ENCODE measurements at regions not wholly inside any gene's neighbourhood (a gene's known extent, or its start where the extent isn't known, plus 50 kb on each side); places are given as distances from the start of the nearest gene placed in this dataset.

DNA sequence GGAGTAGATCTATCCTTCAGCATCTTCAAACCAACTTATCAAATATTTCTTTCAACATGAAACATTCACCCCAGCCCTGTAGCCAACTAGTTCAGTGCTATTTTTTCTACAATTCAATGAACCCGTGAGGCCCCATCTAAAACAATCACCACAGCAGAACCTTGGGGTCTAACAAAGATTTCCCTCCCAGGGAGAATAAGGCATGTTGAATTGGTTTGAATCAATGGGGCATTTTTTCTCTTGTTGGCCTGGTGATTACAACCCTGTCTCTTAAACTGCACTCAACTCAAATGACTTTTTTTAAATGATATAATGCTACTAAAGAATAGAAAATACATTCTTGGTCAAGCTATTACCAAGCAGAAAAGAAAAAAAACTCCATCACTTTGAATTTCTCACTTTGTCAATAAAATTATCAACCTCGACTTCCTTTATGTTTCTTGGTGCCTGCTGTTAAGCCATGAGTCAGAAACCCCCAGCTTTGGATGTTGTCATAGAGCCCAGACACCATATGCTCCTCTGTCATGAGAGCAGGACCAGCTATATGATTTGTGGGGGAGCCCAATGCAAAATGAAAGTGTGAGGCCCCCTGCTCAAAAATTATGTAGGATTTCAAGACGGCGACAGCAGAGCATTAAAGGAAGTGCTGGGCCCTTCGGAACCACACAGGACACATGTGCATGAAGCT lies 282.4 kb downstream of the MEIS1 start:
- no peaks in the 10 kb centered on the region for H3K36me3 ChIP-seq (ENCODE audit: control insufficient read depth, insufficient read depth, low read length)
- H3K4me3 ChIP-seq (ENCODE audit: low read length): no peak overlapping the region
- DNase-seq (ENCODE audit: low read depth, low spot score): no peak
- no peaks in the 10 kb centered on the region for H3K27me3 ChIP-seq (ENCODE audit: control insufficient read depth, insufficient read depth, low read length)
- H3K27ac ChIP-seq (ENCODE audit: low read length): no peak overlapping the region
- H3K4me1 ChIP-seq (ENCODE audit: control insufficient read depth, insufficient read depth, low read length): no peaks in the 10 kb centered on the region
- WGBS (ENCODE audit: insufficient coverage, insufficient read length): no CpG with 5 or more reads among the region's 5 CpGs
- H3K9me3 ChIP-seq (ENCODE audit: control insufficient read depth, insufficient read depth, low read length): no peaks in the 10 kb centered on the region

DNA sequence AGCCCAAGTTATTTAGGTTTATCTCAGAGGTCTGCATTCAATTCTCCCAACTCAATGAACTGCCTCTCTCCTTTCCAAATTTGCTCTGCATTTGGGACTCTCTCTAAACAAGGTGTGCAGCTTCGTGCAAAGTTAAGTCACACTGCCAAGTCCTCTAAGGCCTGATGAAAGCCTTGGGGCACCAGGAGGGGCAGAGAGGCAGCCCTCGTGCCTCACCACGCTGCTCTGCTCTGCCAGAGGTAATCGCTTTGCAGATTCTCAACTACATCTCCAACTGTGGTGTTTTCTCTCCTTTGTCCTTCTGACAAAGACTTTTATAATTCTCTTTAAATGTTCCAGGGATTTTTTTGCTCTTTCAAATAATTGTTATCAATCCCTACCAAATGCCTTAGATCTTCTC lies 283.0 kb downstream of the MEIS1 start:
- H3K4me3 ChIP-seq (ENCODE audit: low read length): no peak overlapping the region
- no peaks in the 10 kb centered on the region for H3K36me3 ChIP-seq (ENCODE audit: control insufficient read depth, insufficient read depth, low read length)
- no peaks in the 10 kb centered on the region for H3K9me3 ChIP-seq (ENCODE audit: control insufficient read depth, insufficient read depth, low read length)
- WGBS (ENCODE audit: insufficient coverage, insufficient read length): no CpG with 5 or more reads among the region's 4 CpGs
- no peak overlapping the region for H3K27ac ChIP-seq (ENCODE audit: low read length)
- H3K27me3 ChIP-seq (ENCODE audit: control insufficient read depth, insufficient read depth, low read length): no peaks in the 10 kb centered on the region
- no peak for DNase-seq (ENCODE audit: low read depth, low spot score)
- H3K4me1 ChIP-seq (ENCODE audit: control insufficient read depth, insufficient read depth, low read length): no peaks in the 10 kb centered on the region

DNA sequence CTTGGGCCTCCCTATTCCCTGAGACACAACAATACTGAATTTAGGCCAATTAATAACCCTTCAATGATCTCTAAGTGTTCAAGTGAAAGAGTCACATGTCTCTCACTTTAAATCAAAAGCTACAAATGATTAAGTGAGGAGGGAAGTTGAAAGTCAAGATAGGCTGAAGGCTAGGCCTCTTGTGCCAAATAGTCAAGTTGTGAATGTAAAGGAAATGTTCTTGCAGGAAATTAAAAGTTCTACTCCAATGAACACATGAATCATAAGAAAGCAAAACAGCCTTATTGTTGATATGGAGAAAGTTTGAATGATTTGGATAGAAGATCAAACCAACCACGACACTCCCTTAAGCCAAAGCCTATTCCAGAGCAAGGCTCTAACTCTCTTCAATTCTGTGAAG lies 286.9 kb downstream of the MEIS1 start:
- no CpG with 5 or more reads among the region's 1 CpG for WGBS (ENCODE audit: insufficient coverage, insufficient read length)
- Histone ChIP-seq H3K9me3 (ENCODE audit: control insufficient read depth, insufficient read depth, low read length) (no peaks in the 10 kb centered on the region), H3K4me1 (ENCODE audit: control insufficient read depth, insufficient read depth, low read length) (no peaks in the 10 kb centered on the region), H3K27me3 (ENCODE audit: control insufficient read depth, insufficient read depth, low read length) (no peaks in the 10 kb centered on the region), H3K27ac (ENCODE audit: low read length) (no peak overlapping the region), H3K4me3 (ENCODE audit: low read length) (no peak overlapping the region), H3K36me3 (ENCODE audit: control insufficient read depth, insufficient read depth, low read length) (no peaks in the 10 kb centered on the region)
- DNase-seq (ENCODE audit: low read depth, low spot score): no peak

DNA sequence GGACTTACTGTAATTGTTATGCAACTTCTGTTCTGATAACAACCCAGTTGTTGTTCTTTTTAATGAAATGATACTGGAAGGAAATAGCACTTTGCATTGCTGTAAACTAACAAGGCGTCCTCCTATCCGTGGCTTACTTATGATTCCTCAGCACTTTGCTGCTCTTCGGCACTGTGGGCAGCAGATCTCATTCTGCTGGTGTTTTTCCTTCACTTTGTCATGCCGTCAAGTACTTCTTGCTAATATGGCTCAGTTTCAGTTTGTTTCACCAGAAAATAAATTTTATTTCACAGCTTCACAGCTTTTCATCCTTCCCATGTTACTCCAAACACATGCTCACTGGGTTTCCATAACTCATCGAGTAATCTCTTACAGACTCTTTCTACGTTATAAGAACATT lies 289.3 kb downstream of the MEIS1 start:
- H3K9me3 ChIP-seq (ENCODE audit: control insufficient read depth, insufficient read depth, low read length): no peaks in the 10 kb centered on the region
- DNase-seq (ENCODE audit: low read depth, low spot score): no peak
- no peaks in the 10 kb centered on the region for H3K4me1 ChIP-seq (ENCODE audit: control insufficient read depth, insufficient read depth, low read length)
- no peak overlapping the region for H3K4me3 ChIP-seq (ENCODE audit: low read length)
- no peaks in the 10 kb centered on the region for H3K36me3 ChIP-seq (ENCODE audit: control insufficient read depth, insufficient read depth, low read length)
- no peak overlapping the region for H3K27ac ChIP-seq (ENCODE audit: low read length)
- no peaks in the 10 kb centered on the region for H3K27me3 ChIP-seq (ENCODE audit: control insufficient read depth, insufficient read depth, low read length)
- 100% methylated on average over 1 of the region's 6 CpGs for WGBS (ENCODE audit: insufficient coverage, insufficient read length)

DNA sequence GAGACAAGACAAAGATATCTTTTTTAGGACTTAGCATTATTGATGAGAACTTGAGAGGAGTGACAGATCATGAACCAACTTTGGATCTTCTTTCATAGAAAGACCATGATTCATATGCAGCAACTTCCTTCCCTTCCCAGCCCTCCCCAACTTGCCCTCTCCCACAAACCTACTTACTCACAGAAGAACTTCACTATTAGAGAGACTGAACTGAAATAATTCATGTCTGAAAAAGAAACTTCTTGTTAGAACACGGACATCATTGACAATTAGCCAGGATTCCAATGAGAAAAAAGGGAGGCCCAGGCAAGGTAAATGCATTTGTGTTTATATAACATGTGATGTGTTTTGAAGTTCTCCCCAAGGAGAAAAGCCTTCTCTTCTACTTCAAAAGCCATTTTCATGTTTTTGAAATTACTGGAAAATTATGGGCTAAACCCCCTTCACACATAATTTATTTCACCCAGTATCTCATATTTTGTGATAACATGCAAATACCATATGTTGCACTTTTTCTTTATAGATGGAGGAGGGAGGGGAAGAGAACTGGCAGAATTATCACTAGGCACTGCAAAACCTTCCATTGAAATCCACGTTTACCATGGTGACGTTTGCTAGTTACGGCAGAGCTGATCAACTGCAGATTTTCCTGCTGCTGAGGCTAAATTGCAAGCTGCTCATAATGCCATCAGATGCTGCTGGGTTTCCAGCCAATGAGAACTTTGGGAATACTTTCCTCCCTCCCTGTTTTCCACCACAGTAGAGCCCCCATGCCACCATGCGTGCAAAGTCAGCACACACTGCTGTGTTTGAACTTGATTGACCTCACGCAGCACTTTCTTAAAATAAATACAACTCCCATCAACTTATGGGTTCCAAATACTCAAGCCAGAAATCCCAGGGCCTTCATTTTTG lies 294.7 kb downstream of the MEIS1 start:
- H3K27ac ChIP-seq (ENCODE audit: low read length): no peak overlapping the region
- H3K36me3 ChIP-seq (ENCODE audit: control insufficient read depth, insufficient read depth, low read length): no peaks in the 10 kb centered on the region
- no peaks in the 10 kb centered on the region for H3K27me3 ChIP-seq (ENCODE audit: control insufficient read depth, insufficient read depth, low read length)
- H3K4me3 ChIP-seq (ENCODE audit: low read length): no peak overlapping the region
- no peaks in the 10 kb centered on the region for H3K9me3 ChIP-seq (ENCODE audit: control insufficient read depth, insufficient read depth, low read length)
- WGBS (ENCODE audit: insufficient coverage, insufficient read length): no CpG with 5 or more reads among the region's 6 CpGs
- no peak for DNase-seq (ENCODE audit: low read depth, low spot score)
- H3K4me1 ChIP-seq (ENCODE audit: control insufficient read depth, insufficient read depth, low read length): no peaks in the 10 kb centered on the region

DNA sequence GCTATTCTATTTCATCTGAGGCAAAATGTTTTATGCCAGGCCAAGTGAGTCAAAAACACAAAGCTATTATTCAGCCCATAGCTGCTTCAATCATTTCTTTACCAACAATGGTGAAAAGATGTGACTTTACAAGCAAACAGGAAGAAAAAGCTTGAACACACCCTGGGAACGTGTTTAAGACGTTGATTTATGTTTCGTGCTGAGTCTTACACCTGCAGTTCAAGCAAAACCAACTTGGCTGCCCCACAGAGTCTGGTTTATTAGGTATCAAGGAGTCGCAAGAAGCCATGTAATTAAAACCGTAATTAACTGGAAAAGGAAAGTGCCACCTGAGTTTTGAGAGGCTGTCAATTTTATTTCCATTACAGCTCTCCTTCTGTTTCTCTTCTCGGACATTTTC lies 295.5 kb downstream of the MEIS1 start:
- no CpG with 5 or more reads among the region's 6 CpGs for WGBS (ENCODE audit: insufficient coverage, insufficient read length)
- Histone ChIP-seq H3K9me3 (ENCODE audit: control insufficient read depth, insufficient read depth, low read length) (no peaks in the 10 kb centered on the region), H3K4me1 (ENCODE audit: control insufficient read depth, insufficient read depth, low read length) (no peaks in the 10 kb centered on the region), H3K36me3 (ENCODE audit: control insufficient read depth, insufficient read depth, low read length) (no peaks in the 10 kb centered on the region), H3K27ac (ENCODE audit: low read length) (no peak overlapping the region), H3K27me3 (ENCODE audit: control insufficient read depth, insufficient read depth, low read length) (no peaks in the 10 kb centered on the region), H3K4me3 (ENCODE audit: low read length) (no peak overlapping the region)
- DNase-seq (ENCODE audit: low read depth, low spot score): no peak

DNA sequence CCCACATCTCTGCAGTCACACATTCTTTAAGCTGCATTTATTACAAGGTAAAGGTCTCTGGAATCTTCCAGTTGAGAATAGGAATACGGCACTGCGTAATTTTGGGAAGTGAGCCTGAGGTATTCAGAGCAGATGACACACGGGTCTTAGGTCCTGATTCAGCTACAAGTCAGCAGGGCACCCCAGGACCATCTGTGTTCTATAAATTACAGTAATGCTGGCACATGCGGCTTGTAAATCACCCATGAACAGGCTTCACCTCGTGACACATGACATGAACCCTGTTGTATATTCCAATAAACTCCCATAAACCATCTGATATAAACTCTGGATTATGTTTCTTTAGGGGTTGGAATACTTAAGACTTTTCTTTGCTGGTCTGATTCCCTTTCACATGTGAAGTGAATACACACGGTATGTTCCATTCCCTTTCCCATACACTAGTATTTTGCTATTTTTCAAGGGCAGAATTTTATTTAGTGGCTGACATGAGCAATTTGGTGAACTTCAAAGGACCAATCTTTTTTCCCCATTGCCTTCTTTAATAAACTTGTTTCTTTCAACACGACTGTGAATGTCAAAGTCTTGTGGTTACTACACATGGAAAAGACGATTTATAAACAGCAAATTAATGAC lies 298.6 kb downstream of the MEIS1 start:
- no peak overlapping the region for H3K4me3 ChIP-seq (ENCODE audit: low read length)
- DNase-seq (ENCODE audit: low read depth, low spot score): no peak
- H3K9me3 ChIP-seq (ENCODE audit: control insufficient read depth, insufficient read depth, low read length): no peaks in the 10 kb centered on the region
- no CpG with 5 or more reads among the region's 8 CpGs for WGBS (ENCODE audit: insufficient coverage, insufficient read length)
- H3K4me1 ChIP-seq (ENCODE audit: control insufficient read depth, insufficient read depth, low read length): no peaks in the 10 kb centered on the region
- no peak overlapping the region for H3K27ac ChIP-seq (ENCODE audit: low read length)
- no peaks in the 10 kb centered on the region for H3K27me3 ChIP-seq (ENCODE audit: control insufficient read depth, insufficient read depth, low read length)
- H3K36me3 ChIP-seq (ENCODE audit: control insufficient read depth, insufficient read depth, low read length): no peaks in the 10 kb centered on the region

DNA sequence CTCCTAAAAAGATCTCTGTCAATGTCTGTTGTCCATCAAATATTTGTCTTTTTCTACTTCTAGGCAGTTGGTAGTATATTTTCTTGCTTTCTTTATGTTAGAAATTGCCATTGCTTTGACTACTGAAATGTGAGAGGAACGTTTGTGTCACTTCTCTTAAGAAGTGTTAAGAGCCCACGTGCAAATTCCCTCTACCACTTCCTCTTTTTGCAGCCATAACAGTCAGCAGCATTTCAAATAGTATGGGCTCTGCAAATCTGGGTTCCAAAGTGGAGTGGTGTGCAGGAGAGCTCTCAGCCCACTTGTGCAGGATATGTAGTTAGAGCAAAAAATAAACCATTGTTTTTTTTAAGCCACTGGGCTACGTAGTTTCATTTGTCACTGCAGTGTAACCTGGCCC lies 314.0 kb downstream of the MEIS1 start:
- Histone ChIP-seq H3K27ac (ENCODE audit: low read length) (no peak overlapping the region), H3K27me3 (ENCODE audit: control insufficient read depth, insufficient read depth, low read length) (no peaks in the 10 kb centered on the region), H3K9me3 (ENCODE audit: control insufficient read depth, insufficient read depth, low read length) (no peaks in the 10 kb centered on the region), H3K36me3 (ENCODE audit: control insufficient read depth, insufficient read depth, low read length) (no peaks in the 10 kb centered on the region), H3K4me3 (ENCODE audit: low read length) (no peak overlapping the region), H3K4me1 (ENCODE audit: control insufficient read depth, insufficient read depth, low read length) (peaks cover under 1% of the 10 kb centered on the region; the same call in 1 of the 2 replicates)
- WGBS (ENCODE audit: insufficient coverage, insufficient read length): no CpG with 5 or more reads among the region's 3 CpGs
- DNase-seq (ENCODE audit: low read depth, low spot score): no peak

DNA sequence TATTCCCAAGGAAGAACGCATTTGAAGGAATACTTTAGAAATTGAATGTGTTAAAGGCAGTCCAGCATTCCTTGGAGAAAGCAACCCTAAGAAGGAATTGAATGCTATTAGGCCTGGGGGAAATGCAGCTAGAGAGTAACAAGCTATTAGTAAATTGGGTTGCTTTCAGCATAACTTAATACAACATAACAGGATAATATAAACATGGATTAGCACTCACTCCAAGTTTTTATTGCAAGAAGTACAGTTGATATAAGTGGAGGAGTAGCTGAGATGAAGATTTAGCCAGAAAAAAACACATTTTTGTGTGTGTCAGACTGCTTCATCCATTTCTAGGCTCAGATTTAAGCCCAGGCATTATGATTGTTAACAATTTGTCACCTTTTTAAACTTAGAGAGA lies 314.6 kb downstream of the MEIS1 start:
- no peaks in the 10 kb centered on the region for H3K27me3 ChIP-seq (ENCODE audit: control insufficient read depth, insufficient read depth, low read length)
- WGBS (ENCODE audit: insufficient coverage, insufficient read length): no CpG with 5 or more reads among the region's 1 CpG
- H3K27ac ChIP-seq (ENCODE audit: low read length): no peak overlapping the region
- H3K4me1 ChIP-seq (ENCODE audit: control insufficient read depth, insufficient read depth, low read length): no peaks in the 10 kb centered on the region
- no peak for DNase-seq (ENCODE audit: low read depth, low spot score)
- no peak overlapping the region for H3K4me3 ChIP-seq (ENCODE audit: low read length)
- no peaks in the 10 kb centered on the region for H3K36me3 ChIP-seq (ENCODE audit: control insufficient read depth, insufficient read depth, low read length)
- H3K9me3 ChIP-seq (ENCODE audit: control insufficient read depth, insufficient read depth, low read length): no peaks in the 10 kb centered on the region

DNA sequence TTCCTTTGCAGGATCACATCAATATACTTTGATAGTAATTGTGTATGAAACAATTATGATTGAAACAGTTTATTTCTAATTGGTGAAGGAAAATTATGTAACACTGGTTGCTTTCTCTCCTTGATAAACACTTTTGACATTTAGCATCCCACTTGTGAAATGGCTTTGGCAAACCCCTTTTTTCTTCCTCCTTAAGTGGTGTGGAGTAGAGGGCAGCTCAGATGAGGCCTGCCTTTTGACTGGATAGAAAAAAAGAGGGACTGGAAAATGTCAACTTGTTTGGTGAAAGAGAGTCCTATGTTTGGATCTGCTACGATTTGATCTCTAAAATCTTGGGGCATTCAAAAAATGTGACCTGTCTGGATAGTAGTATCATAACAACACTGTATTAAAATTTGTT lies 318.3 kb downstream of the MEIS1 start:
- no peak overlapping the region for H3K27ac ChIP-seq (ENCODE audit: low read length)
- no peaks in the 10 kb centered on the region for H3K9me3 ChIP-seq (ENCODE audit: control insufficient read depth, insufficient read depth, low read length)
- H3K27me3 ChIP-seq (ENCODE audit: control insufficient read depth, insufficient read depth, low read length): no peaks in the 10 kb centered on the region
- WGBS (ENCODE audit: insufficient coverage, insufficient read length): no CpG with 5 or more reads among the region's 1 CpG
- H3K4me1 ChIP-seq (ENCODE audit: control insufficient read depth, insufficient read depth, low read length): no peaks in the 10 kb centered on the region
- no peak for DNase-seq (ENCODE audit: low read depth, low spot score)
- H3K36me3 ChIP-seq (ENCODE audit: control insufficient read depth, insufficient read depth, low read length): no peaks in the 10 kb centered on the region
- no peak overlapping the region for H3K4me3 ChIP-seq (ENCODE audit: low read length)

Measured in iPS DF 6.9 (cell line).